DND-41 (cell line): ENCODE measurements at regions not wholly inside any gene's neighbourhood (a gene's known extent, or its start where the extent isn't known, plus 50 kb on each side); places are given as distances from the start of the nearest gene placed in this dataset.

Experiments used
- ATAC-seq: fragments of 200-7000 bp; cut with Tn5 transposase; 3 replicates; pipeline ENCODE4 v1.9.1; 2021; ENCODE audit warnings: low read depth; ENCODE audit not compliant: insufficient read depth
- DNase-seq: peaks from one replicate; pipeline ENCODE4 v3.0.0-alpha.2; 2020
- H2AFZ ChIP-seq: 2 replicates; pipeline ENCODE4 v1.6.0; 2012; ENCODE audit warnings: low read depth, low read length
- H3K27ac ChIP-seq: 2 replicates; pipeline ENCODE4 v1.5.1; 2012; ENCODE audit warnings: low read length, inconsistent platforms
- H3K27me3 ChIP-seq: fragments of 200-600 bp; sonication (generic); 2 replicates; pipeline ENCODE4 v1.6.0; 2012; ENCODE audit warnings: low read length, mild to moderate bottlenecking, inconsistent platforms; ENCODE audit not compliant: insufficient read depth, poor library complexity
- H3K36me3 ChIP-seq: 2 replicates; pipeline ENCODE4 v1.5.1; 2012; ENCODE audit warnings: low read length, inconsistent platforms; ENCODE audit not compliant: insufficient read depth
- H3K4me1 ChIP-seq: 2 replicates; pipeline ENCODE4 v1.5.1; 2012; ENCODE audit warnings: mild to moderate bottlenecking, low read length; ENCODE audit not compliant: insufficient read depth
- H3K4me2 ChIP-seq: 2 replicates; pipeline ENCODE4 v1.6.0; 2012; ENCODE audit warnings: mild to moderate bottlenecking, moderate library complexity, low read length, inconsistent platforms; ENCODE audit not compliant: insufficient read depth
- H3K4me3 ChIP-seq, 2 experiments: fragments of 200-600 bp in 1 of 2; shearing (Covaris generic) in 1 of 2; 2 replicates each; pipeline ENCODE4 v1.5.1; 2012 to 2016; ENCODE audit warnings: inconsistent platforms in 2 of 2, low read length in 2 of 2, mild to moderate bottlenecking in 2 of 2, low read depth in 1 of 2, moderate library complexity in 1 of 2
- H3K79me2 ChIP-seq: 2 replicates; pipeline ENCODE4 v1.6.0; 2012; ENCODE audit warnings: low read length, inconsistent platforms; ENCODE audit not compliant: insufficient read depth
- H3K9ac ChIP-seq: 2 replicates; pipeline ENCODE4 v1.6.0; 2012; ENCODE audit warnings: low read depth, mild to moderate bottlenecking, inconsistent platforms, low read length, moderate library complexity
- H3K9me3 ChIP-seq: 2 replicates; pipeline ENCODE4 v1.5.1; 2012; ENCODE audit warnings: low read length, moderate library complexity, mild to moderate bottlenecking, inconsistent platforms; ENCODE audit not compliant: insufficient read depth, severe bottlenecking
- H4K20me1 ChIP-seq: 2 replicates; pipeline ENCODE4 v1.6.0; 2012; ENCODE audit warnings: low read length; ENCODE audit not compliant: insufficient read depth
- CTCF ChIP-seq: IDR thresholded peaks from 2 replicates; pipeline ENCODE4 v1.5.1; 2012; ENCODE audit warnings: borderline replicate concordance, low read length, moderate library complexity, mild to moderate bottlenecking; ENCODE audit not compliant: poor library complexity, severe bottlenecking; ENCODE audit errors: extremely low read depth
- EZH2 ChIP-seq: IDR thresholded peaks from 3 replicates; pipeline ENCODE4 v1.6.1; 2012; ENCODE audit warnings: borderline replicate concordance, low read depth, mild to moderate bottlenecking, moderate library complexity, low read length, inconsistent platforms; ENCODE audit not compliant: severe bottlenecking

DNA sequence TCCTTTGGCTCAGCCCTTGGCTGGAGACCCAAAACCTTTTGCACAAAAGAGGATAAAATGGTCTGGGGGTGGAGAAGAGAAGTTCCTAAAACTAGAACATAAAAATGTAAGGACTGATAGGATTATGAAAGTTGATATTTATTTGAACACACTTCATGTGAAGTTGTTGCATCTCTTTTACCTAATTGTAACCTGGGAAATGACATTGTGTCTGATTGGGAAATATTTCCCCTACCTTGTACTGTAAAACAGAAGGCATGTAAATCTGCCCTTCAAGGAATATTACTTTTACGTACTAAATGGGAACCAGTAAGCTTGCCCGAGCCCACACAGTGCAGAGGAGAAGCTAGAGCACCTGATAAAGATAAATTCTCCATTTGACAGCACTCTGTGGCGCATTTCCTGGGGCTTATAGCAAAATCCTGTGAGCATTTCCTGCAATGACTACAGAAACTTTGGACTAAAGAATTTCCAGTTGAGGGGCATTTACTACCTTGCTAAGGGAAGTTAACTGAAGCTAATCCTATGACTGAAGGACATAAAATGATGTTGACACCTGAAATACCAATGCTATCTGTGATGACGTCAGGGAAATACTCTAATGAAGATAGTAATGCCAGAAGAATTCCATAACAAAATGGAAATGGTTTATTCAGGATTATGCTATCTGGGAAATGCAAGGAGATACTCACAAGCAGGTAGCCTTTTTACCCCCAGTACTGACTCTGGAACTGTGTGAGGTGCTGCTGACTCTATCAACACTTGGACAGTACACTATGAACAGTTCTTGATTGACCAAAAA lies 78.3 kb upstream of the LIFR start:
- H3K27me3 ChIP-seq, result no peaks in the 10 kb centered on the region
- no peaks in the 10 kb centered on the region for H4K20me1 ChIP-seq
- no peaks in the 10 kb centered on the region for H3K79me2 ChIP-seq
- H3K27ac ChIP-seq, result no peak overlapping the region
- no peak overlapping the region for H3K4me2 ChIP-seq
- H3K4me3 ChIP-seq, result no peak overlapping the region
- TF ChIP-seq EZH2 (no peak), CTCF (no peak)
- ATAC-seq (no peak), DNase-seq (no peak)
- no peaks in the 10 kb centered on the region for H3K36me3 ChIP-seq
- H3K9ac ChIP-seq, result no peak overlapping the region
- no peak overlapping the region for H2AFZ ChIP-seq
- H3K9me3 ChIP-seq, result no peaks in the 10 kb centered on the region
- no peaks in the 10 kb centered on the region for H3K4me1 ChIP-seq

DNA sequence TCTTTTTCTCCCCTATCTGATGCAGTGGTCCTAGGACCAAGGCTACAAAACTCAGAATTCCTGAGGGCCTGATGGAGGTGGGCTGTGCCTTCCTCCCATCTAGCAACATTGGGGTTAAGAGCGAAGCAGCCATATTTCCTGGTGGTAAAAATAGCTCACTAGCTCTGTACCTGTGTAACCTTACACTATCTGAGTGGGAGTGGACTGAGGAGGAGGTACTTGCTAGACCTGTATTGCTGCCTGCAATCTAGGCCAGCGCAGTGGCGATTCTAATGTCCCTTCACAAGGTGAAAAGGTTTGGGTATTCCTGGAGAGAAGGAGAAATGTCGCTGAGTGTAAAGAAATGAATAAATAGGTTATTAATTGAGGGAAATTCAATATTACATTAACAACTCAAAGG lies 80.2 kb upstream of the LIFR start:
- DNase-seq, result no peak
- H3K27ac ChIP-seq, result no peak overlapping the region
- TF ChIP-seq EZH2, result no peak
- TF ChIP-seq CTCF, result no peak
- ATAC-seq, result no peak
- H2AFZ ChIP-seq, result no peak overlapping the region
- H3K79me2 ChIP-seq, result no peaks in the 10 kb centered on the region
- H3K36me3 ChIP-seq, result no peaks in the 10 kb centered on the region
- no peaks in the 10 kb centered on the region for H3K9me3 ChIP-seq
- no peak overlapping the region for H3K9ac ChIP-seq
- no peak overlapping the region for H3K4me2 ChIP-seq
- H4K20me1 ChIP-seq, result no peaks in the 10 kb centered on the region
- no peaks in the 10 kb centered on the region for H3K27me3 ChIP-seq
- H3K4me3 ChIP-seq, result no peak overlapping the region
- no peaks in the 10 kb centered on the region for H3K4me1 ChIP-seq

GRCh38 chr5:38638656-38639055 lies 82.2 kb upstream of the LIFR start:
- H3K4me1 ChIP-seq, result no peaks in the 10 kb centered on the region
- no peak overlapping the region for H2AFZ ChIP-seq
- no peaks in the 10 kb centered on the region for H3K9me3 ChIP-seq
- no peak overlapping the region for H3K9ac ChIP-seq
- TF ChIP-seq CTCF (no peak), EZH2 (no peak)
- no peaks in the 10 kb centered on the region for H3K27me3 ChIP-seq
- H3K4me3 ChIP-seq, result no peak overlapping the region
- no peaks in the 10 kb centered on the region for H3K36me3 ChIP-seq
- H3K79me2 ChIP-seq, result no peaks in the 10 kb centered on the region
- ATAC-seq (no peak), DNase-seq (no peak)
- no peaks in the 10 kb centered on the region for H4K20me1 ChIP-seq
- H3K27ac ChIP-seq, result no peak overlapping the region
- no peak overlapping the region for H3K4me2 ChIP-seq
